ENCODE measurements at regions not wholly inside any gene's neighbourhood (a gene's known extent, or its start where the extent isn't known, plus 50 kb on each side); places are given as distances from the start of the nearest gene placed in this dataset.

DNA sequence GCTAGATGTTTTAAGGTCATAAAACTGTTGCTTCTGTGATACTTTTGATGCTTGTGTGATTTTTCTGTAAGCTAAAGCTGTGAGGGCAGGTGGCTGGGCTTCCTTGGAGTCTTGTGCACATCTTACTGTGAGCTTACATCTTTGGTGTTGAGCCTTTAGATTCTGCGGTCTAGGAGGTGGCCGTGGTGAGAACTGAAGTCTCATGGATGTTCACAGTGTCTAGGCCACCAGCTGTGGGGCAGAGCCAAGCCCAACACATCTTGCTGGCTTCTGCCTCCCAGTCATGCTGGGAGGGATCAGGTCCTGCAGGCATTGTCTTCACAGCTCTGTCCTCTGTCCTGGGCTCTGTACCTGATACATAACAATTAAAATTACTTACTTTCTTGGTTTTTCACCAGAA is 219.7 kb upstream of the HS6ST1 start:
- no peak for DNase-seq
- intact Hi-C loops (cut with DNase I) = no loop called here

DNA sequence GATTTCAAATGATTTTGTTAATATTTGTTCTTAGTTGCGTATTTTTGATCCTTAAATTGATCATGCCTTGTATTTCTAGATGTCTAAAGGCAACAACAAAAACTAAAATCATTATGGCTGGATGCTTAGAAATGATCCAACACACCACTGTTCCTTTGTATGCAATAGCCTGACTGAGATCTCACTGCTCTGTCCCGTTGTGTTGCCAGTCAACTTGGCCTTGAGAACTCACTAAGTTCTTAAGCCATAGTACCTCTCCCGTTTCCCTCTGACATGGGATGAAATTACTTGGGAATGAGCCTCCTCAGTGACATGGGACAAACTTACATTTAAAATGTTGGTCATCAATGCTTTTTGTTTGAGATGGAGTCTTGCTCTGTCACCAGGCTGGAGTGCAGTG is 222.0 kb upstream of the HS6ST1 start:
- intact Hi-C loops (cut with DNase I) = no loop called here
- DNase-seq = no peak

DNA sequence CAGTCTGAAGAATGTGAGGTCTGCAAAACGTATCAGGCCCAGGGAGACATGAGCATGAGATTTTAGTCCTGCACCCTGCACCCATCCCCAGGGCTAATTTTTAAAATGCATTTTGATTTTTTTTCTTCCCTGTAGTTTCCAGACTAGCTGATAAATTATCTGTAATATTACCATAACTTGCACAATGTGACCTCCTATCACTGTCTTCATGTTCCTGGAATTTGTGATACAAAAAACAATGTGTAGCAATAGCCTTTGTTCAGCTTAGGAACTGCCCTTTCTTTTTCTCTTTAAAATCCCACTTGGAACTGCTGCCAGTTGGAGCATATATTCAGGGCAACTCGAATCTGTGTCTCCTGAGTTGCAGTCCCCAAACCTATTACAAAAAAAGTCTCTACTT is 222.8 kb upstream of the HS6ST1 start:
- no peak for DNase-seq
- intact Hi-C loops (cut with DNase I) = no loop called here

DNA sequence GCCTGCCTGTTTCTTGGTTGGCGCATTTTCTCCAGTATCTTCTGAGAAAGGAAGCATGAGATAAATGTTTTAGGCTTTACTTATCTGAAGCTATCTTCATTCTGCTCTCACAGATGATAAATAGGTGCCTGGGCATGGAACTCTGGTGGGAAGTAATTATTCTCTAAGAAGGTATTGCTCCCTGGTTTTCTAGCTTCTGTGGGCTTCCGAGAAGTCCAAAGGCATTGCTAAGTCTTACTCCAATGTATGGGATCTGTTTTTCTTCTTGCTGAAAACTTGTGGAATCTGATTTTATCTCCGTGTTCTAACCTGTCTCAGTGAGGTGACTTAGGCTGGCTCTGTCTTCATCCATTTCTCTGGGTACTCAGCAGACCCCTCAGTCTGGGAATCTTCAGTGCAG is 224.4 kb upstream of the HS6ST1 start:
- intact Hi-C loops (cut with DNase I) = no loop called here
- no peak for DNase-seq

DNA sequence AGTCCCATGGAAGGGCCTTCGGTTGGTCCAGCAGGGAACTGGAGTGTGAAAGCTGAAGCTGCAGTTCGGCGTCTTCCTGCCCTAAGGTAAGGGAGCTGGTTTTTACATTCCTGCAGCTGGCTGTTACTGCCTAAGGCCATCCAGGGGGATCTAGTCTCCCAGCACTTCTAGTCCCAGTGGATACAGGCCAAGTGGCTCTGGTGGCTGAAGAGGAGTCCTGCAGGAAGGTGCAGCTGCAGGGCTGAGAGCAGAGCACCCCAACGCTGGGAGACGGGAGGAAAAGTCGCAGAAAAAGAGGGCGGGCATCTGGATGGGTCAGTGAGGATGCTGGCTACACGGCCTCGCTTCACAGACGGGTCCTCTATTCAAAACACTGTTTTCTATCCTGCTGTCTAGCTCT is 225.0 kb upstream of the HS6ST1 start:
- intact Hi-C loops (cut with DNase I) = no loop called here
- DNase-seq = no peak

DNA sequence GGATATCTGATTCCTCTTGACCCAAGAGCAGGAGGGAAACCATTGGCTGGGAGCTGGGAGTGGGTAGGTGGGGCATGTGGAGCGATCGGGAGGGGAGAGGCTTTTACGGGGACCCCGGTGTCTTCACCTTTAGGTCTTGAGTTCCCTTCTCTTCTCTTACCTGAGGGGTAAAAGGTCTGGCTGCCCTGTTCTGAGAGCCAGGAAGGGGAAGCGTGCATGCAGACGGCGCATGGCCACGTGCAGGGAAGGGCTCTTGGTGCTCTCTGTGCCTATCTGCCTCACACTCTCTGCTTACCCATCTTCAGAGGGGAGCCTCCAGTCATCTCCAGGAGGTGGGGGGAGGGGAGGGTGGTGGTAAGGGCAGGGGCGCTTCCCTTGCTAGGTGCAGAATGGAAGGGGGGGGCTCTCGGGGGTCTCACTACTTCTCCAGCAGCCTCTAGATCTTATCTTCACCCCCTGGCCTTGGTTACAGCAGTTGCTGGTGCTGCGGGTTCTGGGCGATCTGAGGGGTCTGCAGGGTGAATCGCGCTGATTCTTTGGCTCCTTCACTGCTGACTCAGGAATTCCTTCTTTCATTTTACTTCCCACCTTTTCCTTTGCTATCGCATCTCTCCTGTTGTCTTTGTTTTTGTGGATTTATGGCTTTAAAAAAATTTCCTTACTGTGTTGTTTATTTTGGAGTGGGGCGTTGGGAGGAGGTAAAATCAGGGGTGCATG is 225.8 kb upstream of the HS6ST1 start:
- intact Hi-C loops (cut with DNase I) = no loop called here
- no peak for DNase-seq

DNA sequence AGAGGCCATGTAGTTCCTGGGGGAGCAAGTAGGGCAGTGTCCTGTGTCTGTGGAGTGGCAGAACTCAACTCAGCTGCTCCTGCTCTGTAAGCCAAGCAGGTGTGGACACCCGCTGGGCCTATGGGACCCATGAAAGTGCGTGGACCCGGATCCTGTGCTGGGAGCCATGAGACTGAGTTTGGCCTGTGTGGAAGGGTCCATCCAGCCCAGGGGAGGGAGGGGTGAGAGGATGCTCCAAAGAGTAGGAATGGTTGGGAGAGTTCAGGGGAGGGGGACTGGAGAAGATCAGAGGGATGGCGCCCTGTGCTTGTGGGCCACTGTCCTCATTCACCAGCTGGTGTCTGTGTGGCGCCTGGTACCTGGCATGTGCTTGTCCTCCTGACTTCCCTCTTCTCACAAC is 226.4 kb upstream of the HS6ST1 start:
- DNase-seq = peak in 1 of 10 donors; percentile 69
- intact Hi-C loops (cut with DNase I) = no loop called here

DNA sequence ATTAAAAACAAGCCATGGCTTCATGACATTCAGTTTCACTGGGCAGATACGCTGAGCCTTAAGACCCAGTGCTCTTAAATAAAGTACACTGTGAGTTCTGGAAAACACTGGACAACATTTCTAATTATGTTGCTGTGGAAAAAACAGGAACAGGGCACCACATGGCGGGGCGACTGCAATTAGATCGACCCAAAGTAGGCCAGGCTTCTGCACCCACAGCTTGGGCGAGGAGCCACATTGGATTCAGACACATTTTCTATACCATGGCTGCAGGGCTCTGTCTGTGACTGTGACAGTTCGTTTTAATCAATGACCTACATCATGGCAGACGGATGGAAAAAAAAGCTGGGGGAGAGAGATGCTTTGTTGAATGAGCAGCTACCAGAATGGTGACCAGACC is 227.2 kb upstream of the HS6ST1 start:
- intact Hi-C loops (cut with DNase I) = no loop called here
- DNase-seq = peak in 2 of 10 donors; percentile 45 to 83

GRCh38 chr2:128547667-128548066 is 229.0 kb upstream of the HS6ST1 start:
- no peak for DNase-seq
- intact Hi-C loops (cut with DNase I) = no loop called here

- DNase-seq = no peak
- intact Hi-C loops (cut with DNase I) = no loop called here
Observed at GRCh38 chr2:128548461-128548891, 229.8 kb upstream of the HS6ST1 start.

DNA sequence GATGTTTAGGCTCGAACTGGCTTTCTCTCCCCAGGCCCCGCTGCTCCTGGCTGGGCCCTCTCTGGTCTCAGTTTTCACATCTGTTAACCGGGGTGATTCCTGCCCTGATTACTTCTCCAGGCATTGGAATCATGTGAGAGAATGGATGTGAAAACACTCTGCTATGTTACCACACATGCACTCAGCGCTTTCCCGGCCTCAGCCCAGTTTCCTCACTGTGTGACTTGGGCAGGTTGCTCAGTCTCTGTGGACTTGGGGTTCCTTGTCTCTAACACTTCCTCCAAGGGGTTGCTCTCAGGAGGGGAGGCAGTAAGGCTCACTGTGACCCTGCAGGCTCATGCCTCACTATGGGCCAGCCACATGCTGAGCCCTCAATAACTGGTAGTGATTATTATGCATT is 230.4 kb upstream of the HS6ST1 start:
- DNase-seq = peak in 1 of 10 donors; percentile 76
- intact Hi-C loops (cut with DNase I) = no loop called here

DNA sequence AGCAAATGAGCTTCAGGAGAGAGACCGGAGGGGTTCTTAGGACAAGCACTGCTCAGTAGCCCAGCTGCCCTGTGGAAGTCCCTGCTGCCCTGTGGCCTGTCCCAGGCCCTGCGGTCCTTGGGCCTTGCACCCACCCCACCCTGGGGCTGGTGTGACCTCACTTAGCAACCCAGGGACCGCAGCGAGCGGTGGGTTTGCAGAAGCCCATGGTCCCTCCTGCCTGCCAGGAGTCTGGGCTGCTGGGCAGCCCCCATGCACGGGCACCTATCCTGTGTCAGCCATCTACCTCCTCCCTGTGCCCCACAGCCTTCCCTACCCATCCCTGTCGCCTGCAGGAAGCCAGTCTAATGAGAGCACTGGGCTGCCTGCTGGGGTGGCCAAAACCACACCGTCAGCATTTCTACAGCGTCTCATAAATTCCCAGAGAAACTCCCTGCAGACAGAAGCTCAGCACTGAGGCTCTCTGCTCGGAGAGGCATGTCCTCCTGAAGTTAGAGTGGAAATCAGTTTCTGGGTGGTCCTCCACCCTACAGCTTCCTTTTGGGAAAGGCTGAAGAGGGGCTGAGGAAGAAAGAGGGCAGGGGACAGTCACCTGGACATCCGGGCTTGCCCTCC is 231.1 kb upstream of the HS6ST1 start:
- intact Hi-C loops (cut with DNase I) = no loop called here
- peak in 1 of 10 donors; percentile 77 for DNase-seq

GRCh38 chr2:128550389-128550788 is 231.7 kb upstream of the HS6ST1 start:
- intact Hi-C loops (cut with DNase I) = no loop called here

GRCh38 chr2:128550801-128551416 is 232.2 kb upstream of the HS6ST1 start:
- DNase-seq = peak in 1 of 10 donors; percentile 65
- intact Hi-C loops (cut with DNase I) = no loop called here

More at GRCh38 chr2:128550389-128550788, 231.7 kb upstream of the HS6ST1 start:
- no peak for DNase-seq

DNA sequence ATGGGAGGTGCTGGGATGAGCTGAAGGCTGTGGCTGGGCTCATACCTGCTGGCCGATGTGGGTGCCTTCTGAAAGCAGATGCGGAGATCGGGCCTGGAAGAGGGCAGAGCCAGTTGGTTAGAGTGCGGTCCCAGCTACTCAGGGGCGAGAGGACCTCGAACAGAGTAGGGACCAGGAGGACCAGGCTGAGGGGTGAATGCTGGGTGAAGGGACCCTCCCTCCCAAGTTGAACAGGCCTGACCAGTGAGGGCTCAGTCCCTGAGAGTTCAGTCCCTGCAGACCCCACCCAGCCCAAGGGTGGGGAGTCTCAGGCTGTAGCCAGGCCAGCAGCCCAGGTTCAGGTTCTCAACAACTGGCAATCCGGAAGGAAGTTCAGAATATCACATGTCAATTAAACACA is 232.8 kb upstream of the HS6ST1 start:
- intact Hi-C loops (cut with DNase I) = no loop called here
- no peak for DNase-seq

DNA sequence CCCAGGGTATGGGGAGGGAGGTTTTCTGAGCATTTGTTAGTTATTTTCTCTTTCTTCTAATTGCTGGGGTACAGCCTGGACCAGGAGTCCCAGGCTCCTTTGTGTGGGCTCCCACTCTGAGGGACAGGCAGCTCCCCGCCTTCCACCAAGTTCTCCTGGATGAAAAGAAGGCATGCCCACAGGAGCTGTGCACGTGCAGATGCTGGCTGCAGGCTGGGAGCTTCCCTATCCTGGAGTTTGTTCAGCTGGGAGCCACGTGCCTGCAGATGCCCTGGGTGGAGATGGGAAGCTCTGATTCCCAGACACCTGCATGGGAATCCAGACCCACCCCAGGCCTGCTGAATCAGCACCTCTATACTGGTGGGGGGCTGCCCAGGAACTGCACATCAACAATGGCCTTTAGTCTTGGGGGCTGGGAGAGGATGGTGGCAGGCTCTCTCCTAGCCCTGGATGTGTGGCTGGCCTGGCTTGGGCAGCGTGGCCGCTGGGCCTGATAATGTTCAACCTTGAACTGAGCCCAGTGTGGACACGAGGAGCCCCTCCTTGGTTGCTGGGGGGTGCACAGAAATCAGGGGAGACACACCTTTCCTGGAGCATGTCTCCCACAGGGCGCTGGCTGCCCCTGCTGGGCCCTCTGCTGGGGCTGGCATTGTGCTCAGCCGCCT is 233.6 kb upstream of the HS6ST1 start:
- no peak for DNase-seq
- intact Hi-C loops (cut with DNase I) = no loop called here

DNA sequence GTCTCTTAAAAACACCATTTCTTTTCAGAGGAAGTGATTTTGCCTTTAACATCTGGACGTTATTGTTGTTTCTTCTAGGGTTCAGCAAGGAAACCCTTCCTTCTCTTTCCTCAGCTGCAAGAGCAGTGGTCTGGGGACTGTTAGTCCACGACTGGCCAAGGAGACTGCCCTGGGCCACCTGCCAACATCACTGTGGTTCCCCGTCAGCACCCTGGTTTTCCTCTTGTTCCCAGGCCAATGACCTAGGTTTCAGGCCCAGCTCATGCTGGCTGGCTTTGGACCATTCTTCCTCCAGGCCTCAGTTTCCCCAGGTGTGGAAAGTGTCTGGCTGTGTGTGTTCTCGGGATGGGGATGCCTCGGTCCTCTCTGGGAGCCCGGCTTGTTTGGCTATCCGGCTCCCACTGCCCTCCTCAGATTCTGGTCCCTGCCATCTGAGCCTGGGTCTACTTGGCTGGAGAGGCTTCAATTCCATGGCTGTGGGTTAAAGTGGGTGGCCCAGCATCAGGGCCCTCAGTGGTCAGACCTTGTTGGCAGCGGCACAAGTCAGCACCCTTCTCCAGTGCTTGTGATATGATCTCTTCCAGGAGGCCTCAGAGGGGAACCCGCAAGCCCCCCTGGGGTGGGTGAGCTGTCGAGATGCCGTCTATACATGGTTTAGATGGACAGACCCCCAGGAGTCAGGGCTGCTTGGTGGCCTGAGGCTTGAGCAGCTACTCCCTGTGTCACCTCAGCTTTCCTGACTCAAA is 234.3 kb upstream of the HS6ST1 start:
- no peak for DNase-seq
- intact Hi-C loops (cut with DNase I) = no loop called here

DNA sequence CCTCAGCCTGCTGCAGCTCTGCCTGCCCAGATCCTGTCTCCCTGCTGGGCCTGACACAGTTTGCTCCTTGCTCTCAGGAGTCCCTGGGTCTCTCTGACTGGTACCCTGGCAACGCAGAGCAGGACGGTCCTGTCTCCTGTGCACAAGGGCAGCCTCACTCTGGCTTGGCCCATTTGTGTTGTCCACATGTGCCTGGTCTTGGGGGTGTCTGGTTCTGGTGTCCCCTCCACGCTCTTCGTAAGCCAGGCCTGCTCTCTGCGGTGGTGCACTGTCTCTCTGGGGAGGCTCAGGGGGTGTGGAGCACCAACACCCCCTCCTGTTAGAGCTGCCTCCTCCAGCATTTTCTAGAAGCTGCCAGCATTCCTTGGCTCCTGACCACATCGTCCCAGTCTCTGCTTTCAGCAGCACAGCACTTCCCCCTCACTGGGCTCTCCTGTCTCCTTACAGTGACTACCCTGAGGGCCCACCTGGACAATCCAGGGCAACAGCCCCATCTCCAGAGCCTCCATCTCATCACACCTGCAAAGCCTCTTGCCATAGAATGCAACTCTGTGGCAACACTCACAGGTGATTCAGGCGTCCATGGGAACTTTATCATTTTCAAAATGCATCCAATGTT is 235.6 kb upstream of the HS6ST1 start:
- no peak for DNase-seq
- intact Hi-C loops (cut with DNase I) = no loop called here

- intact Hi-C loops (cut with DNase I) = no loop called here
- DNase-seq = no peak
Observed at GRCh38 chr2:128555433-128555832, 236.8 kb upstream of the HS6ST1 start.

GRCh38 chr2:128556089-128556488 is 237.4 kb upstream of the HS6ST1 start:
- DNase-seq = no peak
- intact Hi-C loops (cut with DNase I) = no loop called here

All from posterior cingulate gyrus (tissue), 11 donors.